ENCODE measurements at regions not wholly inside any gene's neighbourhood (a gene's known extent, or its start where the extent isn't known, plus 50 kb on each side); places are given as distances from the start of the nearest gene placed in this dataset.

GRCh38 chr6:130771741-130772140 lies 55.5 kb upstream of the SMLR1 start:
- no peak for DNase-seq

DNA sequence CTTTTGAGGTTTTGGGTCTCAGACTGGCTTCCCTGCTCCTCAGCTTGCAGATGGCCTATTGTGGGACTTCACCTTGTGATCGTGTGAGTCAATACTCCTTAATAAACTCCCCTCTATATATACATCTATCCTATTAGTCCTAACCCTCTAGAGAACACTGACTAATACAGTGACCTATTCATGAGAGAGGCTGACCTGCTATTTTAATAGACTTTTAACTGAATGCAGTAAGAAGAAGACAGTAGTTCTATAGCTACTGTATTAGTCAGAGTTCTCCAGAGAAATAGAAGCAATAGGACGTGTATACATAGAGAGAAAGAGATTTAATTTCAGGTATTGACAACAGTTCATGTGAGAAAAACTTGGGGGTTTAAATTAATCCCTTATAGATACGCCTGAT lies 53.3 kb upstream of the SMLR1 start:
- no peak for DNase-seq

DNA sequence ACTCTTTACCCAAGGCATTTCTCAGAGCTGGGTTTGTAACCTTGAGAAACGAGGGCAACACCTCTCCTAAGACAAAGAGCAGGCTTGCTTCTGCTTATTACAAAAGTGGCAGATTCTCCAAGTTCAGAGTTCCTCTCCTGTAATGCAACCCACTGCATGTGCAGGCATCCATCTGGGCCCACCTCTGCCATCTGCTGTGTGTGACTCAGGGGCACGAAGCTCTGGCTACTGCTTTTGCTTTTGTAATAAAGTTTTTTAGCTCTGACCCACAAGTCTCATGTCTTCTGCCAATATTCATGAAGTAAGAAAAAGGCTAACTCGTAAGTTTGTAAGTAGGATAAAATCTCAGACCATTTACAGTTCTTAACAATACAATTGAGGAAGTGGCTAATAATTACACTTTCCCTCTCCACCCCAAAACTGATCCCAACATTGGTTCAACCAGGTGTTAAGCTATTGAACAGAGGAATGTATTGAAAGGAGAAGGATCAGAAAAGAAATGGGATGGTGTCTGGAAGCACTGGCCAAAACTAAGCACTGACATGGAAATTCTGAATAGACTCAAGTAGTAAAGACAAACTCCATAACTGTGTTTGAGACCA lies 51.7 kb upstream of the SMLR1 start:
- DNase-seq = no peak

DNA sequence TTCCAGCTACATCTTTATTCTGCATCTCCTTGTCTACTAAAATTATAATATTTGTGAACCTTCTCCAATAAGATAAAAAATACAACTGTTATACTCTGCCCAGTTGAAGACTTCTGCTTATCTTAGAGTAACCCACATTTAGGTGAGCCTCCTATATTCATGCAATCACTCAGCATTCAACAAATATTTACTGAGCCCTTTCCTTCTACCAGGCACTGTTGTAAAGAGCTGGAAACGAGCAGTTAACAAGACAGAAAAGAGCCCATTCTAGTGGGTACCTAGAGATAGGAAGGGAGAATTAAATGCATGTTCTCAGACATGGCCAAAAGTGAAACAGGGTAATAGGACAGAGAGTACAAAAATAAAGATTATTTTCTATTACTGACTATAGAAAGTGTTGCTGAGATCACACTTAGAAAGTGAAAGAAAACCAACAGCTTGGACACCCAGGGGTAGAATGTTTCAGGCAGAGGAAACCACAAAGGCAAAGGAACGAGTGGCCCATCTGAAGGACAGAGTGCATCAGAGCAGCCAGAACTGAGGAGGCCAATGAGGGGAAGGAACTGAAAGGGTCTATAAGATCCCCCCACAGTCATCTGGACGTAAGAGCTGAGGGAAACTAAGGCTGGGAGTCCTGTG lies 50.8 kb upstream of the SMLR1 start:
- peak; percentile 9 for DNase-seq
